HepG2 (cell line): ENCODE measurements at regions not wholly inside any gene's neighbourhood (a gene's known extent, or its start where the extent isn't known, plus 50 kb on each side); places are given as distances from the start of the nearest gene placed in this dataset.

Experiments used
- ELF1 ChIP-seq: sonication (generic); formaldehyde crosslinking; IDR thresholded peaks from 2 replicates; pipeline ENCODE4 v1.4.0; 2020; ENCODE audit warnings: missing genetic modification reagents
- ERF ChIP-seq: IDR thresholded peaks from 2 replicates; pipeline ENCODE4 v1.6.1; 2018; ENCODE audit warnings: missing biosample characterization, missing genetic modification reagents
- FOXO1 ChIP-seq: sonication (generic); formaldehyde crosslinking; IDR thresholded peaks from 2 replicates; pipeline ENCODE4 v1.4.0; 2020; ENCODE audit warnings: missing genetic modification reagents
- GABPB1 ChIP-seq: IDR thresholded peaks from 2 replicates; pipeline ENCODE4 v1.6.1; 2016; ENCODE audit warnings: mild to moderate bottlenecking, missing genetic modification reagents, moderate library complexity, missing compliant biosample characterization
- KLF12 ChIP-seq: sonication (generic); formaldehyde crosslinking; IDR thresholded peaks from 2 replicates; pipeline ENCODE4 v1.4.0; 2020; ENCODE audit warnings: missing genetic modification reagents, borderline replicate concordance
- MXI1 ChIP-seq: IDR thresholded peaks from 3 replicates; pipeline ENCODE4 v1.6.1; 2012; ENCODE audit warnings: low read depth, low read length, inconsistent platforms, borderline replicate concordance
- NFYC ChIP-seq: IDR thresholded peaks from 2 replicates; pipeline ENCODE4 v1.6.1; 2016; ENCODE audit warnings: missing genetic modification reagents, missing compliant biosample characterization
- PPARG ChIP-seq: conservative IDR thresholded peaks from 2 replicates; pipeline ENCODE4 v1.6.1; 2016; ENCODE audit warnings: missing biosample characterization, missing genetic modification reagents
- ZKSCAN1 ChIP-seq: fragments of 150-350 bp; IDR thresholded peaks from 2 replicates; pipeline ENCODE4 v1.6.1; 2014; ENCODE audit warnings: low read length
- ZNF10 ChIP-seq: sonication (generic); formaldehyde crosslinking; IDR thresholded peaks from 2 replicates; pipeline ENCODE4 v1.4.0; 2020; ENCODE audit warnings: mild to moderate bottlenecking, low read depth, missing genetic modification reagents, borderline replicate concordance
- ZNF160 ChIP-seq: sonication (generic); formaldehyde crosslinking; IDR thresholded peaks from 2 replicates; pipeline ENCODE4 v1.8.0; 2022; ENCODE audit warnings: mild to moderate bottlenecking, inconsistent platforms, missing genetic modification reagents
- ZNF382 ChIP-seq: sonication (generic); formaldehyde crosslinking; IDR thresholded peaks from 2 replicates; pipeline ENCODE4 v1.5.0; 2020; ENCODE audit warnings: missing genetic modification reagents, mild to moderate bottlenecking, borderline replicate concordance
- ZNF432 ChIP-seq: sonication (generic); formaldehyde crosslinking; IDR thresholded peaks from 2 replicates; pipeline ENCODE4 v1.5.0; 2020; ENCODE audit warnings: missing genetic modification reagents, mild to moderate bottlenecking, borderline replicate concordance
- ZNF446 ChIP-seq: sonication (generic); formaldehyde crosslinking; IDR thresholded peaks from 2 replicates; pipeline ENCODE4 v1.5.0; 2020; ENCODE audit warnings: mild to moderate bottlenecking, missing genetic modification reagents
- ZNF713 ChIP-seq: sonication (generic); formaldehyde crosslinking; IDR thresholded peaks from 2 replicates; pipeline ENCODE4 v1.4.0; 2020; ENCODE audit warnings: mild to moderate bottlenecking, missing genetic modification reagents
- ZNF746 ChIP-seq: sonication (generic); formaldehyde crosslinking; IDR thresholded peaks from 2 replicates; pipeline ENCODE4 v1.8.0; 2022; ENCODE audit warnings: mild to moderate bottlenecking, missing genetic modification reagents
- TF ChIP-seq, protein P1 (sequence below): sonication (generic); formaldehyde crosslinking; IDR thresholded peaks from 2 replicates; pipeline ENCODE4 v1.4.0; 2020; ENCODE audit warnings: mild to moderate bottlenecking, missing genetic modification reagents
- TF ChIP-seq, protein P2 (sequence below): IDR thresholded peaks from 2 replicates; pipeline ENCODE4 v1.4.0; 2020; ENCODE audit warnings: mild to moderate bottlenecking, missing genetic modification reagents
- TF ChIP-seq, protein P3 (sequence below): sonication (generic); formaldehyde crosslinking; IDR thresholded peaks from 2 replicates; pipeline ENCODE4 v1.5.0; 2020; ENCODE audit warnings: mild to moderate bottlenecking, missing genetic modification reagents
- TF ChIP-seq, protein P4 (sequence below): sonication (generic); formaldehyde crosslinking; IDR thresholded peaks from 2 replicates; pipeline ENCODE4 v1.4.0; 2020; ENCODE audit warnings: missing genetic modification reagents, mild to moderate bottlenecking, borderline replicate concordance

DNA sequence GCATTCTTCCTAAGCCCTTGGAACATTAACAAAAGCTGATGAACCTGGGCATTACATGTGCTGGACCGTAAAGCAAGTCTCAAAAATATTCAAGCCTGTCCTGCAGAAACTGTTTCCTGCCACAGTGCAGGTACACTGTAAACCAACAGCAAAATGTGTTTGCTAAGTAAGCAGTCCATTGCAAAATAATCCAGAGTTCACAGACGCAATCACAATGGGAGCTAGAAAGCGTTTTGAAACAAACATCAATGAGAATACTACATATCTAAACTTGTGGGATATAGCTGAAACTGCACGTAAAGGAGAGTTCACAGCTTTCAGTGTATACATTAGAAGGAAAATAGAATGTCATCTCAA is 61.6 kb downstream of the RGS12 start (continued):
- TF ChIP-seq, protein P1, sequence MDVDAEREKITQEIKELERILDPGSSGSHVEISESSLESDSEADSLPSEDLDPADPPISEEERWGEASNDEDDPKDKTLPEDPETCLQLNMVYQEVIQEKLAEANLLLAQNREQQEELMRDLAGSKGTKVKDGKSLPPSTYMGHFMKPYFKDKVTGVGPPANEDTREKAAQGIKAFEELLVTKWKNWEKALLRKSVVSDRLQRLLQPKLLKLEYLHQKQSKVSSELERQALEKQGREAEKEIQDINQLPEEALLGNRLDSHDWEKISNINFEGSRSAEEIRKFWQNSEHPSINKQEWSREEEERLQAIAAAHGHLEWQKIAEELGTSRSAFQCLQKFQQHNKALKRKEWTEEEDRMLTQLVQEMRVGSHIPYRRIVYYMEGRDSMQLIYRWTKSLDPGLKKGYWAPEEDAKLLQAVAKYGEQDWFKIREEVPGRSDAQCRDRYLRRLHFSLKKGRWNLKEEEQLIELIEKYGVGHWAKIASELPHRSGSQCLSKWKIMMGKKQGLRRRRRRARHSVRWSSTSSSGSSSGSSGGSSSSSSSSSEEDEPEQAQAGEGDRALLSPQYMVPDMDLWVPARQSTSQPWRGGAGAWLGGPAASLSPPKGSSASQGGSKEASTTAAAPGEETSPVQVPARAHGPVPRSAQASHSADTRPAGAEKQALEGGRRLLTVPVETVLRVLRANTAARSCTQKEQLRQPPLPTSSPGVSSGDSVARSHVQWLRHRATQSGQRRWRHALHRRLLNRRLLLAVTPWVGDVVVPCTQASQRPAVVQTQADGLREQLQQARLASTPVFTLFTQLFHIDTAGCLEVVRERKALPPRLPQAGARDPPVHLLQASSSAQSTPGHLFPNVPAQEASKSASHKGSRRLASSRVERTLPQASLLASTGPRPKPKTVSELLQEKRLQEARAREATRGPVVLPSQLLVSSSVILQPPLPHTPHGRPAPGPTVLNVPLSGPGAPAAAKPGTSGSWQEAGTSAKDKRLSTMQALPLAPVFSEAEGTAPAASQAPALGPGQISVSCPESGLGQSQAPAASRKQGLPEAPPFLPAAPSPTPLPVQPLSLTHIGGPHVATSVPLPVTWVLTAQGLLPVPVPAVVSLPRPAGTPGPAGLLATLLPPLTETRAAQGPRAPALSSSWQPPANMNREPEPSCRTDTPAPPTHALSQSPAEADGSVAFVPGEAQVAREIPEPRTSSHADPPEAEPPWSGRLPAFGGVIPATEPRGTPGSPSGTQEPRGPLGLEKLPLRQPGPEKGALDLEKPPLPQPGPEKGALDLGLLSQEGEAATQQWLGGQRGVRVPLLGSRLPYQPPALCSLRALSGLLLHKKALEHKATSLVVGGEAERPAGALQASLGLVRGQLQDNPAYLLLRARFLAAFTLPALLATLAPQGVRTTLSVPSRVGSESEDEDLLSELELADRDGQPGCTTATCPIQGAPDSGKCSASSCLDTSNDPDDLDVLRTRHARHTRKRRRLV (CRISPR knock-in tag): no peak
- TF ChIP-seq ZNF446 (CRISPR knock-in tag) (no peak), ZNF746 (peak; percentile 35; the same call in 1 of the 2 replicates), NFYC (CRISPR knock-in tag) (no peak; the same call in 1 of the 2 replicates), FOXO1 (CRISPR knock-in tag) (peak; percentile 98), ELF1 (CRISPR knock-in tag) (peak; percentile 69), KLF12 (no peak), ZNF713 (no peak), GABPB1 (CRISPR knock-in tag) (peak; percentile 37; the same call in 1 of the 2 replicates), ZNF160 (CRISPR knock-in tag) (peak; percentile 60; the same call in 1 of the 2 replicates), ZKSCAN1 (no peak), PPARG (CRISPR knock-in tag) (peak; percentile 82), MXI1 (no peak), ERF (CRISPR knock-in tag) (peak; percentile 95), ZNF382 (CRISPR knock-in tag) (no peak), ZNF432 (CRISPR knock-in tag) (no peak), ZNF10 (no peak)
- TF ChIP-seq, protein P2, sequence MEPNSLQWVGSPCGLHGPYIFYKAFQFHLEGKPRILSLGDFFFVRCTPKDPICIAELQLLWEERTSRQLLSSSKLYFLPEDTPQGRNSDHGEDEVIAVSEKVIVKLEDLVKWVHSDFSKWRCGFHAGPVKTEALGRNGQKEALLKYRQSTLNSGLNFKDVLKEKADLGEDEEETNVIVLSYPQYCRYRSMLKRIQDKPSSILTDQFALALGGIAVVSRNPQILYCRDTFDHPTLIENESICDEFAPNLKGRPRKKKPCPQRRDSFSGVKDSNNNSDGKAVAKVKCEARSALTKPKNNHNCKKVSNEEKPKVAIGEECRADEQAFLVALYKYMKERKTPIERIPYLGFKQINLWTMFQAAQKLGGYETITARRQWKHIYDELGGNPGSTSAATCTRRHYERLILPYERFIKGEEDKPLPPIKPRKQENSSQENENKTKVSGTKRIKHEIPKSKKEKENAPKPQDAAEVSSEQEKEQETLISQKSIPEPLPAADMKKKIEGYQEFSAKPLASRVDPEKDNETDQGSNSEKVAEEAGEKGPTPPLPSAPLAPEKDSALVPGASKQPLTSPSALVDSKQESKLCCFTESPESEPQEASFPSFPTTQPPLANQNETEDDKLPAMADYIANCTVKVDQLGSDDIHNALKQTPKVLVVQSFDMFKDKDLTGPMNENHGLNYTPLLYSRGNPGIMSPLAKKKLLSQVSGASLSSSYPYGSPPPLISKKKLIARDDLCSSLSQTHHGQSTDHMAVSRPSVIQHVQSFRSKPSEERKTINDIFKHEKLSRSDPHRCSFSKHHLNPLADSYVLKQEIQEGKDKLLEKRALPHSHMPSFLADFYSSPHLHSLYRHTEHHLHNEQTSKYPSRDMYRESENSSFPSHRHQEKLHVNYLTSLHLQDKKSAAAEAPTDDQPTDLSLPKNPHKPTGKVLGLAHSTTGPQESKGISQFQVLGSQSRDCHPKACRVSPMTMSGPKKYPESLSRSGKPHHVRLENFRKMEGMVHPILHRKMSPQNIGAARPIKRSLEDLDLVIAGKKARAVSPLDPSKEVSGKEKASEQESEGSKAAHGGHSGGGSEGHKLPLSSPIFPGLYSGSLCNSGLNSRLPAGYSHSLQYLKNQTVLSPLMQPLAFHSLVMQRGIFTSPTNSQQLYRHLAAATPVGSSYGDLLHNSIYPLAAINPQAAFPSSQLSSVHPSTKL (CRISPR knock-in tag): peak; percentile 96
- TF ChIP-seq, protein P3, sequence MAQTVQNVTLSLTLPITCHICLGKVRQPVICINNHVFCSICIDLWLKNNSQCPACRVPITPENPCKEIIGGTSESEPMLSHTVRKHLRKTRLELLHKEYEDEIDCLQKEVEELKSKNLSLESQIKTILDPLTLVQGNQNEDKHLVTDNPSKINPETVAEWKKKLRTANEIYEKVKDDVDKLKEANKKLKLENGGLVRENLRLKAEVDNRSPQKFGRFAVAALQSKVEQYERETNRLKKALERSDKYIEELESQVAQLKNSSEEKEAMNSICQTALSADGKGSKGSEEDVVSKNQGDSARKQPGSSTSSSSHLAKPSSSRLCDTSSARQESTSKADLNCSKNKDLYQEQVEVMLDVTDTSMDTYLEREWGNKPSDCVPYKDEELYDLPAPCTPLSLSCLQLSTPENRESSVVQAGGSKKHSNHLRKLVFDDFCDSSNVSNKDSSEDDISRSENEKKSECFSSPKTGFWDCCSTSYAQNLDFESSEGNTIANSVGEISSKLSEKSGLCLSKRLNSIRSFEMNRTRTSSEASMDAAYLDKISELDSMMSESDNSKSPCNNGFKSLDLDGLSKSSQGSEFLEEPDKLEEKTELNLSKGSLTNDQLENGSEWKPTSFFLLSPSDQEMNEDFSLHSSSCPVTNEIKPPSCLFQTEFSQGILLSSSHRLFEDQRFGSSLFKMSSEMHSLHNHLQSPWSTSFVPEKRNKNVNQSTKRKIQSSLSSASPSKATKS (CRISPR knock-in tag): no peak
- TF ChIP-seq, protein P4, sequence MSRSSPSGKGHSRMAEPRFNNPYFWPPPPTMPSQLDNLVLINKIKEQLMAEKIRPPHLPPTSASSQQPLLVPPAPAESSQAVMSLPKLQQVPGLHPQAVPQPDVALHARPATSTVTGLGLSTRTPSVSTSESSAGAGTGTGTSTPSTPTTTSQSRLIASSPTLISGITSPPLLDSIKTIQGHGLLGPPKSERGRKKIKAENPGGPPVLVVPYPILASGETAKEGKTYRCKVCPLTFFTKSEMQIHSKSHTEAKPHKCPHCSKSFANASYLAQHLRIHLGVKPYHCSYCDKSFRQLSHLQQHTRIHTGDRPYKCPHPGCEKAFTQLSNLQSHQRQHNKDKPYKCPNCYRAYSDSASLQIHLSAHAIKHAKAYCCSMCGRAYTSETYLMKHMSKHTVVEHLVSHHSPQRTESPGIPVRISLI (CRISPR knock-in tag): no peak; the same call in 1 of the 2 replicates
